ENCODE measurements at regions not wholly inside any gene's neighbourhood (a gene's known extent, or its start where the extent isn't known, plus 50 kb on each side); places are given as distances from the start of the nearest gene placed in this dataset.

DNA sequence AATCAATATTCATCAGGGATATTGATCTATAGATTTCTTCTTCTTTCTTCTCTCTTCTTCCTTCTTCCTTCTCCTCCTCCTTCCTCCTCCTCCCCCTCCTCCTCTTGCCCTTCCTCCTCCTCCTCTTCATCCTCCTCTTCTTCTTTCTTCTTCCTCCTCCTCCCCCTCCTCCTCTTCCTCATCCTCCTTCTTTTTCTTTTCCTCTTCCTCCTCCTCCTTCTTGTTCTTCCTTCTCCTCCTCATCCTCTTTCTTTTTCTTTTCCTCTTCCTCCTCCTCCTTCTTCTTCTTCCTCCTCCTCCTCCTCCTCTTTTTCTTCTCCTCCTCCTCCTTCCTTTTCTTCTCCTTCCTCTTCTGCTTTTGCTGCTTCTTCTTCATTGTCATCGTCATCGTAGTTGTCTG lies 52.4 kb upstream of the SERINC1 start:
- DNase-seq (ENCODE audit: low spot score in 2 of 2), result no peak
- no peak overlapping the region for H3K4me3 ChIP-seq
- WGBS, result 72% methylated on average over 2 of the region's 2 CpGs
- H3K27ac ChIP-seq, result no peak overlapping the region
- H3K4me1 ChIP-seq, result no peaks in the 10 kb centered on the region
- H3K27me3 ChIP-seq, result no peaks in the 10 kb centered on the region
- H3K36me3 ChIP-seq, result no peaks in the 10 kb centered on the region
- no peaks in the 10 kb centered on the region for H3K9me3 ChIP-seq
- no peak for TF ChIP-seq POLR2AphosphoS5 (IDR thresholded peaks at IDR 0.05)
- TF ChIP-seq POLR2A (IDR thresholded peaks at IDR 0.05), result no peak
- TF ChIP-seq, protein P1, sequence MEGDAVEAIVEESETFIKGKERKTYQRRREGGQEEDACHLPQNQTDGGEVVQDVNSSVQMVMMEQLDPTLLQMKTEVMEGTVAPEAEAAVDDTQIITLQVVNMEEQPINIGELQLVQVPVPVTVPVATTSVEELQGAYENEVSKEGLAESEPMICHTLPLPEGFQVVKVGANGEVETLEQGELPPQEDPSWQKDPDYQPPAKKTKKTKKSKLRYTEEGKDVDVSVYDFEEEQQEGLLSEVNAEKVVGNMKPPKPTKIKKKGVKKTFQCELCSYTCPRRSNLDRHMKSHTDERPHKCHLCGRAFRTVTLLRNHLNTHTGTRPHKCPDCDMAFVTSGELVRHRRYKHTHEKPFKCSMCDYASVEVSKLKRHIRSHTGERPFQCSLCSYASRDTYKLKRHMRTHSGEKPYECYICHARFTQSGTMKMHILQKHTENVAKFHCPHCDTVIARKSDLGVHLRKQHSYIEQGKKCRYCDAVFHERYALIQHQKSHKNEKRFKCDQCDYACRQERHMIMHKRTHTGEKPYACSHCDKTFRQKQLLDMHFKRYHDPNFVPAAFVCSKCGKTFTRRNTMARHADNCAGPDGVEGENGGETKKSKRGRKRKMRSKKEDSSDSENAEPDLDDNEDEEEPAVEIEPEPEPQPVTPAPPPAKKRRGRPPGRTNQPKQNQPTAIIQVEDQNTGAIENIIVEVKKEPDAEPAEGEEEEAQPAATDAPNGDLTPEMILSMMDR (IDR thresholded peaks at IDR 0.05), result no peak
- no peak for TF ChIP-seq EP300 (IDR thresholded peaks at IDR 0.05)

DNA sequence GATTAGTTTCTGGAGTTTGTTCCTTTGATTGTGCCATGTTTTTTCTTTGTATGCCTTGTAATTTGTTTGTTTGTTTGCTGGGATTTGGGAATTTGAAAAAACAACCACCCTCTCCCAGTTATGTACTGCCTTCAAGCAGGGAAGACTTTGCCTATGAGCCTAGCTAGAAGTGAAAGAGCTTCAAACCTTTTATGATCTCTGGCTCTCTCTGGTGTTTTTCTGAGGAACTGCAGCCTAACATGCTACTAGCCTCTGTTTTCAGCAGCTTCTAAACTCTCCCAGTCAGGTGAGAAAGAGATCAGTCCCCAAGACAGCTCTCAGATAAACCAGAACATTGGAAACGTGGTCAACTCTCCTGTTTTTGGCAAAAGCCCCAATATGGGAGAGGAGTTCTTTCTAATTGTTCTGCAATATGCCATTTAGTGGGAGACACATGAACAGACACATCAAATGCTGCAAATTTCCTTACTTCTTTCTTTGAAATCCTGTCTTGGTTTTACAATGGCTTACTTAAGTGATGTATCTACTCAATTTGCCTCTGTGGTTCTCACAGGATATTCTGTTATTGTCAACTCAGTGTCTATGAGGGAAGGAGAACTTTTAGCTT lies 58.9 kb upstream of the SERINC1 start:
- H3K9me3 ChIP-seq, result no peaks in the 10 kb centered on the region
- H3K4me1 ChIP-seq, result no peaks in the 10 kb centered on the region
- no peak for DNase-seq (ENCODE audit: low spot score in 2 of 2)
- TF ChIP-seq, protein P1 (IDR thresholded peaks at IDR 0.05), result peak; percentile 71 to 86
- TF ChIP-seq POLR2A (IDR thresholded peaks at IDR 0.05), result no peak
- no peak overlapping the region for H3K27ac ChIP-seq
- no peaks in the 10 kb centered on the region for H3K27me3 ChIP-seq
- 0% methylated on average over 1 of the region's 1 CpG for WGBS
- no peaks in the 10 kb centered on the region for H3K36me3 ChIP-seq
- H3K4me3 ChIP-seq, result no peak overlapping the region

DNA sequence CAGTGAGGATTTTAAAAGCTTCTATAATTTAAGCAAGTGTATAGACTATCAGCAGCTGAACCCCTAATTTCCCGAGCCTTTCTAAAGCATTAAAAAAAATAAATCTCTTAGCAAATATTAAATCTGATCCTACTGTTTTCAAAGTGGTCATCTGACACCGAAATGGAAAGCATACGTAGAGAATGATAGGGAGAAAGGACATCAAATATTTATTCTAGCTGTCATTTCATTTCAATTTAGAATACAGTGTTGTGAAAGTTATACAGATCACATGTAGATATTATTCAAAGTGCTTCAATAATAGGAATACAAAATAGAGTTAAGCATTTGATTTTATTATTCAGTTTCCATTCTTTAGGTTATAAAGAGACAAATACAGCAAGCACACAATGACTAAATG lies 61.9 kb upstream of the PKIB start:
- TF ChIP-seq, protein P1 (IDR thresholded peaks at IDR 0.05), result no peak
- TF ChIP-seq POLR2AphosphoS5 (IDR thresholded peaks at IDR 0.05), result no peak
- TF ChIP-seq POLR2A (IDR thresholded peaks at IDR 0.05), result no peak
- Histone ChIP-seq H3K4me3 (no peak overlapping the region), H3K27ac (no peak overlapping the region), H3K4me1 (no peaks in the 10 kb centered on the region), H3K9me3 (no peaks in the 10 kb centered on the region), H3K27me3 (no peaks in the 10 kb centered on the region), H3K36me3 (no peaks in the 10 kb centered on the region)
- WGBS, result 87% methylated on average over 3 of the region's 3 CpGs
- no peak for DNase-seq (ENCODE audit: low spot score in 2 of 2)

DNA sequence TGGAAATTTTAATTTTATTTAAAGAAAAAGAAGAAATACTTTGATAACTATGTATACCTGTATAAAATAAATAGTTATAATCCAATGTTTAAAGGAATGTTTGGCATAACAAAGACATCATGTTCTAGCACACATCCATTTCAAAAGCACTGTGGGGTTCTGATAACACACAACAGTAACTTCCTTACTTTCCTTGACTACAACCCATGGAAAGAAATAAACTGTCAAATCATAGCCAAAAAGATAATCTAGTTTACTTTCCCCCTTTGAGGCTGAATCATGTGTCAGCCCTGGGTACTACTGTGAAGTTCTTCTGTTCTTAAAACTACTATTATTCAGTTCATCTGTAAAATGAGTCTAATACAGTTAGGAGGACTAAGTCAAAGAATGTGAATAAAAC lies 61.4 kb upstream of the PKIB start:
- Histone ChIP-seq H3K9me3 (no peaks in the 10 kb centered on the region), H3K27ac (no peak overlapping the region), H3K4me3 (no peak overlapping the region), H3K27me3 (no peaks in the 10 kb centered on the region), H3K4me1 (no peaks in the 10 kb centered on the region), H3K36me3 (no peaks in the 10 kb centered on the region)
- TF ChIP-seq EP300 (IDR thresholded peaks at IDR 0.05) (no peak), POLR2A (IDR thresholded peaks at IDR 0.05) (no peak), POLR2AphosphoS5 (IDR thresholded peaks at IDR 0.05) (no peak)
- TF ChIP-seq, protein P1 (IDR thresholded peaks at IDR 0.05), result no peak
- no peak for DNase-seq (ENCODE audit: low spot score in 2 of 2)

DNA sequence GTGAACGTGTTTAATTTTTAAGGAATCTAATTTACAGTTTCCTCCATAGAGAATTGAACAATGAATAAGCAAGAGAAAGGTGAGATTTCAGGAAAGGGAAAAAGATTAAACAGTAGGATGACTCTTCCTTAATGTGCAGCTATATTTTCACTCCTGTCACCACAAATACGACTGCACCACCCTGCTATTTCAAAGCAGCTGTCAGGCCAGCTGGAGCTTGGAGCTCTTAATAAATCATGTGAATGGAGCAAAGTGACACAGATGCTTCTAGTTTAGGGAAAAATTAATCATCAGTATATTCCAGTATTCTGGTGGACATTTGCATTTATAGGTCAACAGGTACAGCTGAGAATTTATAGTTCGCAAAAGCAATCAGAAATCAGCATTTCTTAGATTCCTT lies 56.5 kb upstream of the PKIB start:
- Histone ChIP-seq H3K4me3 (no peak overlapping the region), H3K27ac (no peak overlapping the region), H3K27me3 (no peaks in the 10 kb centered on the region), H3K9me3 (no peaks in the 10 kb centered on the region), H3K4me1 (no peaks in the 10 kb centered on the region), H3K36me3 (no peaks in the 10 kb centered on the region)
- DNase-seq (ENCODE audit: low spot score in 2 of 2), result no peak
- WGBS, result 52% methylated on average over 3 of the region's 3 CpGs
- TF ChIP-seq POLR2AphosphoS5 (IDR thresholded peaks at IDR 0.05) (no peak), EP300 (IDR thresholded peaks at IDR 0.05) (no peak), POLR2A (IDR thresholded peaks at IDR 0.05) (no peak)
- TF ChIP-seq, protein P1 (IDR thresholded peaks at IDR 0.05), result no peak

Measured in suprapubic skin (tissue), 4 donors.